H9 (cell line): ENCODE measurements at regions not wholly inside any gene's neighbourhood (a gene's known extent, or its start where the extent isn't known, plus 50 kb on each side); places are given as distances from the start of the nearest gene placed in this dataset.

Experiments
- DNase-seq: peaks from one replicate; pipeline ENCODE4 v3.0.0-alpha.2; 2017
- H2AFZ ChIP-seq: one replicate; pipeline ENCODE4 v1.6.1; 2013; ENCODE audit warnings: mild to moderate bottlenecking, low read length, control low read depth, moderate library complexity
- H2AK5ac ChIP-seq: 2 replicates; pipeline ENCODE4 v1.6.1; 2013; ENCODE audit warnings: low read length, control low read depth, mixed read lengths; ENCODE audit not compliant: insufficient read length
- H2BK120ac ChIP-seq: one replicate; pipeline ENCODE4 v1.6.1; 2013; ENCODE audit warnings: low read depth, mild to moderate bottlenecking, low read length, control low read depth, inconsistent platforms; ENCODE audit not compliant: poor library complexity, severe bottlenecking
- H2BK12ac ChIP-seq: 2 replicates; pipeline ENCODE4 v1.6.1; 2013; ENCODE audit warnings: low read length, control low read depth, mixed read lengths, low read depth; ENCODE audit not compliant: insufficient read length
- H2BK15ac ChIP-seq: 2 replicates; pipeline ENCODE4 v1.6.1; 2013; ENCODE audit warnings: low read depth, low read length, control low read depth
- H2BK20ac ChIP-seq: one replicate; pipeline ENCODE4 v1.6.1; 2013; ENCODE audit warnings: low read depth, mild to moderate bottlenecking, low read length, control low read depth, inconsistent platforms; ENCODE audit not compliant: poor library complexity, severe bottlenecking
- H2BK5ac ChIP-seq: 2 replicates; pipeline ENCODE4 v1.6.1; 2013; ENCODE audit warnings: low read length, control low read depth, mixed read lengths; ENCODE audit not compliant: insufficient read length
- H3K14ac ChIP-seq: 2 replicates; pipeline ENCODE4 v1.6.1; 2013; ENCODE audit warnings: low read length, control low read depth; ENCODE audit not compliant: insufficient read depth
- H3K18ac ChIP-seq: 2 replicates; pipeline ENCODE4 v1.6.1; 2013; ENCODE audit warnings: low read depth, mild to moderate bottlenecking, mixed read lengths, low read length, control low read depth; ENCODE audit not compliant: insufficient read length
- H3K23ac ChIP-seq: 2 replicates; pipeline ENCODE4 v1.6.1; 2013; ENCODE audit warnings: low read length, control low read depth, mixed read lengths, low read depth; ENCODE audit not compliant: insufficient read length
- H3K23me2 ChIP-seq: 2 replicates; pipeline ENCODE4 v1.6.1; 2013; ENCODE audit warnings: low read depth, mild to moderate bottlenecking, mixed read lengths, low read length, control low read depth; ENCODE audit not compliant: insufficient read length, poor library complexity, severe bottlenecking
- H3K27ac ChIP-seq: 2 replicates; pipeline ENCODE4 v1.5.1; 2013; ENCODE audit warnings: low read length, control low read depth, mixed read lengths, low read depth; ENCODE audit not compliant: insufficient read length
- H3K27me3 ChIP-seq: 2 replicates; pipeline ENCODE4 v1.6.1; 2013; ENCODE audit warnings: low read length, control low read depth, inconsistent platforms; ENCODE audit not compliant: insufficient read depth
- H3K4ac ChIP-seq: 2 replicates; pipeline ENCODE4 v1.6.1; 2013; ENCODE audit warnings: low read depth, mild to moderate bottlenecking, control low read depth, inconsistent platforms, low read length, moderate library complexity
- H3K4me1 ChIP-seq: 2 replicates; pipeline ENCODE4 v1.6.1; 2013; ENCODE audit warnings: low read length, control low read depth, inconsistent platforms; ENCODE audit not compliant: insufficient read depth
- H3K4me2 ChIP-seq: 2 replicates; pipeline ENCODE4 v1.6.1; 2013; ENCODE audit warnings: low read length, control low read depth, mixed read lengths; ENCODE audit not compliant: insufficient read length, insufficient read depth
- H3K56ac ChIP-seq: 2 replicates; pipeline ENCODE4 v1.6.1; 2013; ENCODE audit warnings: low read depth, mild to moderate bottlenecking, mixed read lengths, low read length, control low read depth; ENCODE audit not compliant: insufficient read length
- H3K79me1 ChIP-seq: 2 replicates; pipeline ENCODE4 v1.6.1; 2013; ENCODE audit warnings: low read depth, mild to moderate bottlenecking, moderate library complexity, low read length, control low read depth, inconsistent platforms; ENCODE audit not compliant: insufficient read depth, poor library complexity, severe bottlenecking
- H3K79me2 ChIP-seq: 2 replicates; pipeline ENCODE4 v1.6.1; 2013; ENCODE audit warnings: low read length, control low read depth, inconsistent platforms; ENCODE audit not compliant: insufficient read depth
- H3K9ac ChIP-seq: 2 replicates; pipeline ENCODE4 v1.6.1; 2013; ENCODE audit warnings: low read length, control low read depth, mixed read lengths; ENCODE audit not compliant: insufficient read length; ENCODE audit errors: extremely low read depth
- H3K9me3 ChIP-seq: one replicate; pipeline ENCODE4 v1.6.1; 2013; ENCODE audit warnings: low read depth, low read length, inconsistent platforms; ENCODE audit not compliant: control insufficient read depth
- H3T11ph ChIP-seq: one replicate; pipeline ENCODE4 v1.6.1; 2013; ENCODE audit warnings: mild to moderate bottlenecking, low read length, control low read depth, inconsistent platforms
- H4K20me1 ChIP-seq: one replicate; pipeline ENCODE4 v1.6.1; 2013; ENCODE audit not compliant: control insufficient read depth, insufficient read length, insufficient read depth
- H4K5ac ChIP-seq: 2 replicates; pipeline ENCODE4 v1.6.1; 2013; ENCODE audit warnings: low read depth, mild to moderate bottlenecking, mixed read lengths, low read length, control low read depth; ENCODE audit not compliant: insufficient read length
- H4K8ac ChIP-seq: replicated peaks from 2 replicates; pipeline ENCODE4 v1.6.1; 2013; ENCODE audit warnings: low read length, control low read depth, mixed read lengths, low read depth; ENCODE audit not compliant: insufficient read length
- H4K91ac ChIP-seq: 2 replicates; pipeline ENCODE4 v1.6.1; 2013; ENCODE audit warnings: low read depth, mild to moderate bottlenecking, moderate library complexity, mixed read lengths, low read length, control low read depth; ENCODE audit not compliant: insufficient read length
- H3K27ac Mint-ChIP-seq, 3 experiments: 2 replicates in 2 of 3; 3 replicates in 1 of 3; pipeline ENCODE4 v1.8.0; 2020 to 2021; ENCODE audit warnings: mixed read lengths in 3 of 3, mild to moderate bottlenecking in 1 of 3, moderate library complexity in 1 of 3
- H3K27me3 Mint-ChIP-seq: 2 replicates; pipeline ENCODE4 v1.8.0; 2021; ENCODE audit warnings: low read depth, mild to moderate bottlenecking, moderate library complexity, mixed read lengths
- H3K36me3 Mint-ChIP-seq, 3 experiments: 2 replicates in 2 of 3; 3 replicates in 1 of 3; pipeline ENCODE4 v1.8.0; 2020 to 2021; ENCODE audit warnings: low read depth in 3 of 3, mixed read lengths in 3 of 3; ENCODE audit not compliant: insufficient read depth in 1 of 3
- H3K4me1 Mint-ChIP-seq, 2 experiments: 2 replicates each; pipeline ENCODE4 v1.8.0; 2020; ENCODE audit warnings: mixed read lengths in 2 of 2
- H3K4me3 Mint-ChIP-seq, 2 experiments: 2 replicates in 1 of 2; 3 replicates in 1 of 2; pipeline ENCODE4 v1.8.0; 2020 to 2021; ENCODE audit warnings: mild to moderate bottlenecking in 2 of 2, mixed read lengths in 2 of 2, moderate library complexity in 1 of 2
- H3K9me3 Mint-ChIP-seq, 2 experiments: 2 replicates in 1 of 2; 3 replicates in 1 of 2; pipeline ENCODE4 v1.8.0; 2020; ENCODE audit warnings: mild to moderate bottlenecking in 2 of 2, mixed read lengths in 2 of 2, moderate library complexity in 1 of 2
- CTCF ChIP-seq: fragments of 200-600 bp; sonication (generic); conservative IDR thresholded peaks from 3 replicates; pipeline ENCODE4 v1.8.0; 2021; ENCODE audit warnings: antibody characterized with exemption, mild to moderate bottlenecking
- WGBS: extraction: QIAGEN DNeasy Blood & Tissue Kit; methylation state at CpG from one replicate; pipeline ENCODE4 v1.1.7; 2013; ENCODE audit warnings: missing lambda C conversion rate, low lambda C conversion rate, mixed read lengths; ENCODE audit not compliant: insufficient read length; ENCODE audit errors: extremely low coverage; 5-methylcytosine and 5-hydroxymethylcytosine counted together

GRCh38 chr14:104448721-104449120 is 130.8 kb upstream of the C14orf180 start:
- H3K18ac ChIP-seq, result no peak overlapping the region
- H3K4me2 ChIP-seq, result no peak overlapping the region
- no peak overlapping the region for H4K91ac ChIP-seq
- no peak overlapping the region for H2BK15ac ChIP-seq
- no peaks in the 10 kb centered on the region for H3K23me2 ChIP-seq
- Mint-ChIP-seq H3K27ac (no peak overlapping the region), H3K9me3 (peaks cover 17 to 27% of the 10 kb centered on the region in 2 experiments), H3K4me3 (no peak overlapping the region), H3K27me3 (peaks cover 30% of the 10 kb centered on the region), H3K4me1 (0 out of 4 replicates have a peak, but pooled peaks cover 0 to 3% of the 10 kb centered on the region in 2 experiments), H3K36me3 (no peaks in the 10 kb centered on the region; a peak in 1 of 7 replicates)
- no peaks in the 10 kb centered on the region for H3K27me3 ChIP-seq
- no peak overlapping the region for H2AFZ ChIP-seq
- DNase-seq, result no peak
- no peak overlapping the region for H2AK5ac ChIP-seq
- no CpG with 5 or more reads among the region's 1 CpG for WGBS
- H3K79me2 ChIP-seq, result no peaks in the 10 kb centered on the region
- H3K56ac ChIP-seq, result no peak overlapping the region
- no peak overlapping the region for H4K5ac ChIP-seq
- no peak overlapping the region for H3K23ac ChIP-seq
- H3K79me1 ChIP-seq, result no peaks in the 10 kb centered on the region
- no peak overlapping the region for H4K8ac ChIP-seq
- no peak overlapping the region for H3K14ac ChIP-seq
- no peak for TF ChIP-seq CTCF
- H2BK20ac ChIP-seq, result no peak overlapping the region
- H3K9me3 ChIP-seq, result no peaks in the 10 kb centered on the region
- no peaks in the 10 kb centered on the region for H4K20me1 ChIP-seq
- H2BK12ac ChIP-seq, result no peak overlapping the region
- H3T11ph ChIP-seq, result no peak overlapping the region
- no peak overlapping the region for H3K27ac ChIP-seq
- no peaks in the 10 kb centered on the region for H3K4me1 ChIP-seq
- no peak overlapping the region for H3K9ac ChIP-seq
- no peak overlapping the region for H2BK5ac ChIP-seq
- H2BK120ac ChIP-seq, result no peak overlapping the region
- no peak overlapping the region for H3K4ac ChIP-seq
